T-cell (primary cell): ENCODE measurements at regions not wholly inside any gene's neighbourhood (a gene's known extent, or its start where the extent isn't known, plus 50 kb on each side); places are given as distances from the start of the nearest gene placed in this dataset.

Experiments used
- ATAC-seq, 4 experiments: fragments of 200-7000 bp in 3 of 4; fragments of 150-1000 bp in 1 of 4; cut with Tn5 transposase; replicated peaks in 1 of 4; 1 replicate in 3 of 4; 2 replicates in 1 of 4; pipeline ENCODE4 v1.10.0; 2021; ENCODE audit warnings: moderate library complexity in 3 of 4, mild to moderate bottlenecking in 2 of 4, moderate number of reproducible peaks in 1 of 4
- CTCF ChIA-PET, 2 donors: fragments of 300-600 bp; sonication (Branson Sonifier 250); formaldehyde crosslinking; loops; one replicate each; lab custom pipeline; 2022; ENCODE audit warnings: antibody characterized with exemption in 2 of 2; lab: Charles Lee
- POLR2A ChIA-PET, 2 donors: fragments of 300-600 bp; sonication (Branson Sonifier 250); formaldehyde crosslinking; loops; one replicate each; lab custom pipeline; 2022; ENCODE audit warnings: antibody characterized with exemption in 2 of 2; lab: Charles Lee
- DNase-seq, 35 experiments: peaks; one replicate each; pipeline versions ENCODE4 v3.0.0 to v3.0.0-alpha.2; 2013 to 2023
- H3K27ac ChIP-seq: one replicate; pipeline ENCODE4 v1.5.1; 2013; ENCODE audit warnings: low read length
- H3K27me3 ChIP-seq, 2 experiments: replicated peaks in 1 of 2; 1 replicate in 1 of 2; 2 replicates in 1 of 2; pipeline versions ENCODE4 v1.6.1 to v1.7.0; 2013; ENCODE audit warnings: low read length in 1 of 2, mixed read lengths in 1 of 2; ENCODE audit not compliant: control insufficient read depth in 2 of 2, insufficient read depth in 2 of 2; ENCODE audit errors: extremely low read depth in 1 of 2
- H3K36me3 ChIP-seq, 2 donors: 1 replicate in 1 of 2; 2 replicates in 1 of 2; pipeline versions ENCODE4 v1.6.1 to v1.7.0; 2013; ENCODE audit warnings: low read length in 1 of 2; ENCODE audit not compliant: control insufficient read depth in 2 of 2, insufficient read depth in 1 of 2; ENCODE audit errors: extremely low read depth in 1 of 2
- H3K4me1 ChIP-seq, 2 experiments: 1 replicate in 1 of 2; 2 replicates in 1 of 2; pipeline versions ENCODE4 v1.6.1 to v1.7.0; 2013; ENCODE audit warnings: low read length in 2 of 2, mixed read lengths in 1 of 2; ENCODE audit not compliant: insufficient read depth in 2 of 2, control insufficient read depth in 1 of 2; ENCODE audit errors: extremely low read depth in 1 of 2
- H3K4me3 ChIP-seq, 2 donors: 1 replicate in 1 of 2; 2 replicates in 1 of 2; pipeline versions ENCODE4 v1.5.1 to v1.7.0; 2013; ENCODE audit warnings: mild to moderate bottlenecking in 2 of 2, low read length in 1 of 2, moderate library complexity in 1 of 2; ENCODE audit not compliant: control insufficient read depth in 1 of 2; ENCODE audit errors: extremely low read depth in 1 of 2
- H3K9me3 ChIP-seq: 2 replicates; pipeline ENCODE4 v1.7.0; 2013
- H3K27ac Mint-ChIP-seq, 2 donors: one replicate each; pipeline ENCODE4 v1.8.0; 2020 to 2021; ENCODE audit warnings: mild to moderate bottlenecking in 2 of 2, mixed read lengths in 2 of 2
- H3K27me3 Mint-ChIP-seq, 2 donors: one replicate each; pipeline ENCODE4 v1.8.0; 2021 to 2022; ENCODE audit warnings: mixed read lengths in 2 of 2
- H3K36me3 Mint-ChIP-seq: one replicate; pipeline ENCODE4 v1.8.0; 2021; ENCODE audit warnings: mixed read lengths
- H3K4me1 Mint-ChIP-seq, 3 donors: one replicate each; pipeline ENCODE4 v1.8.0; 2020 to 2022; ENCODE audit warnings: mixed read lengths in 3 of 3, mild to moderate bottlenecking in 1 of 3
- H3K4me3 Mint-ChIP-seq, 3 donors: one replicate each; pipeline ENCODE4 v1.8.0; 2020 to 2022; ENCODE audit warnings: mild to moderate bottlenecking in 3 of 3, mixed read lengths in 3 of 3, moderate library complexity in 3 of 3
- H3K9me3 Mint-ChIP-seq, 3 donors: one replicate each; pipeline ENCODE4 v1.8.0; 2020 to 2022; ENCODE audit warnings: mixed read lengths in 3 of 3
- WGBS: methylation state at CpG from one replicate; pipeline ENCODE4 v1.1.5; 2013; ENCODE audit warnings: missing lambda C conversion rate; ENCODE audit not compliant: insufficient coverage; 5-methylcytosine and 5-hydroxymethylcytosine counted together

DNA sequence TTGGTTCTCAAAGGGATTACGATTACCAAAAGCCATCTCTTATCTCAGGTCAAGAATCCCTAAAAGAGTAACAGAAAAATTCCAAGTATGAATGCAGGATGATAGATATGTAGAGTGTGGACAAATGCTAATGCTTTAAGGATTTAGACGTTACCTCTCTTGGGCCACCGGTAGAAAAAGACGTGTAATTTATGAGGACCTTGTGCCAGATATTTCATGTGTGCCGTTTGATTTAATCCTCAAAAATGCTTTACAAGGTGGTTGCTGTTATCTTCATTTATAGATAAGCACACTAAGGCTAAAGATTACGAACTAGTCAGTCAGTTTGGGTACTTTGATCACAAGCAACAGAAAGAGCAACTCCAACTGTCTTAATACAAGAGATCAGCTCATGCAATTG lies 370.8 kb upstream of the JAG1 start:
- Histone ChIP-seq H3K4me3 (no peak overlapping the region), H3K27me3 (no peaks in the 10 kb centered on the region), H3K36me3 (no peaks in the 10 kb centered on the region), H3K9me3 (no peaks in the 10 kb centered on the region), H3K4me1 (no peaks in the 10 kb centered on the region), H3K27ac (no peak overlapping the region)
- ChIA-PET CTCF (no interaction called here), POLR2A (no interaction called here)
- Mint-ChIP-seq H3K27me3 (no peaks in the 10 kb centered on the region), H3K4me3 (no peak overlapping the region), H3K9me3 (peaks cover 7 to 15% (median 9%) of the 10 kb centered on the region in 3 donors), H3K27ac (no peak overlapping the region), H3K36me3 (no peaks in the 10 kb centered on the region), H3K4me1 (no peaks in the 10 kb centered on the region)
- ATAC-seq (no peak), DNase-seq (no peak)
- no CpG with 5 or more reads among the region's 6 CpGs for WGBS

GRCh38 chr20:11045412-11046175 lies 371.8 kb upstream of the JAG1 start:
- Mint-ChIP-seq H3K27ac (no peak overlapping the region), H3K4me3 (no peak overlapping the region), H3K36me3 (no peaks in the 10 kb centered on the region), H3K9me3 (peaks cover 7 to 9% (median 9%) of the 10 kb centered on the region in 3 donors), H3K4me1 (no peaks in the 10 kb centered on the region), H3K27me3 (no peaks in the 10 kb centered on the region)
- Histone ChIP-seq H3K4me1 (no peaks in the 10 kb centered on the region), H3K4me3 (no peak overlapping the region), H3K27ac (no peak overlapping the region), H3K36me3 (no peaks in the 10 kb centered on the region), H3K27me3 (no peaks in the 10 kb centered on the region), H3K9me3 (no peaks in the 10 kb centered on the region)
- WGBS: no CpG with 5 or more reads among the region's 8 CpGs
- DNase-seq: no peak
- POLR2A ChIA-PET: no interaction called here
- no peak for ATAC-seq
- CTCF ChIA-PET: no interaction called here

- H3K36me3 ChIP-seq: no peaks in the 10 kb centered on the region
- no peak overlapping the region for H3K4me3 Mint-ChIP-seq
- no peak for DNase-seq
- peaks cover 3 to 9% (median 5%) of the 10 kb centered on the region in 3 donors for H3K9me3 Mint-ChIP-seq
- H3K4me1 Mint-ChIP-seq: no peaks in the 10 kb centered on the region
- H3K27ac Mint-ChIP-seq: no peak overlapping the region
- no peaks in the 10 kb centered on the region for H3K9me3 ChIP-seq
- no CpG with 5 or more reads among the region's 2 CpGs for WGBS
- no peaks in the 10 kb centered on the region for H3K27me3 ChIP-seq
- ChIA-PET POLR2A (no interaction called here), CTCF (no interaction called here)
- no peak for ATAC-seq
- H3K4me1 ChIP-seq: no peaks in the 10 kb centered on the region
- no peak overlapping the region for H3K4me3 ChIP-seq
- H3K36me3 Mint-ChIP-seq: no peaks in the 10 kb centered on the region
- H3K27ac ChIP-seq: no peak overlapping the region
- H3K27me3 Mint-ChIP-seq: no peaks in the 10 kb centered on the region
Observed at GRCh38 chr20:11047559-11047958, 373.8 kb upstream of the JAG1 start.

- Histone ChIP-seq H3K9me3 (no peaks in the 10 kb centered on the region), H3K27me3 (no peaks in the 10 kb centered on the region), H3K36me3 (no peaks in the 10 kb centered on the region), H3K4me1 (no peaks in the 10 kb centered on the region), H3K27ac (no peak overlapping the region), H3K4me3 (no peak overlapping the region)
- H3K27me3 Mint-ChIP-seq: no peaks in the 10 kb centered on the region
- H3K27ac Mint-ChIP-seq: no peak overlapping the region
- no peak overlapping the region for H3K4me3 Mint-ChIP-seq
- CTCF ChIA-PET: no interaction called here
- no peak for DNase-seq
- H3K36me3 Mint-ChIP-seq: no peaks in the 10 kb centered on the region
- POLR2A ChIA-PET: no interaction called here
- ATAC-seq: no peak
- peaks cover 3 to 13% (median 7%) of the 10 kb centered on the region in 3 donors for H3K9me3 Mint-ChIP-seq
- H3K4me1 Mint-ChIP-seq: no peaks in the 10 kb centered on the region
Observed at GRCh38 chr20:11048739-11049138, 374.9 kb upstream of the JAG1 start.

GRCh38 chr20:11050350-11050749 lies 376.6 kb upstream of the JAG1 start:
- ChIA-PET POLR2A (no interaction called here), CTCF (no interaction called here)
- DNase-seq (no peak), ATAC-seq (no peak)
- Histone ChIP-seq H3K4me3 (no peak overlapping the region), H3K27me3 (no peaks in the 10 kb centered on the region), H3K27ac (no peak overlapping the region), H3K36me3 (no peaks in the 10 kb centered on the region), H3K4me1 (no peaks in the 10 kb centered on the region), H3K9me3 (no peaks in the 10 kb centered on the region)
- H3K27ac Mint-ChIP-seq: no peak overlapping the region
- no CpG with 5 or more reads among the region's 2 CpGs for WGBS
- H3K4me3 Mint-ChIP-seq: no peak overlapping the region
- H3K36me3 Mint-ChIP-seq: no peaks in the 10 kb centered on the region
- H3K4me1 Mint-ChIP-seq: no peaks in the 10 kb centered on the region
- H3K9me3 Mint-ChIP-seq: peaks cover 3 to 9% (median 4%) of the 10 kb centered on the region in 3 donors
- no peaks in the 10 kb centered on the region for H3K27me3 Mint-ChIP-seq

GRCh38 chr20:11051136-11051535 lies 377.3 kb upstream of the JAG1 start:
- Mint-ChIP-seq H3K4me3 (no peak overlapping the region), H3K36me3 (no peaks in the 10 kb centered on the region), H3K27ac (no peak overlapping the region), H3K4me1 (no peaks in the 10 kb centered on the region), H3K9me3 (peaks cover 0 to 4% (median 4%) of the 10 kb centered on the region in 3 donors), H3K27me3 (no peaks in the 10 kb centered on the region)
- ChIA-PET POLR2A (no interaction called here), CTCF (no interaction called here)
- no CpG with 5 or more reads among the region's 3 CpGs for WGBS
- H3K9me3 ChIP-seq: no peaks in the 10 kb centered on the region
- no peaks in the 10 kb centered on the region for H3K4me1 ChIP-seq
- H3K27me3 ChIP-seq: no peaks in the 10 kb centered on the region
- ATAC-seq (no peak), DNase-seq (no peak)
- H3K27ac ChIP-seq: no peak overlapping the region
- H3K4me3 ChIP-seq: no peak overlapping the region
- H3K36me3 ChIP-seq: no peaks in the 10 kb centered on the region

- no peaks in the 10 kb centered on the region for H3K36me3 Mint-ChIP-seq
- Histone ChIP-seq H3K4me1 (no peaks in the 10 kb centered on the region), H3K27me3 (no peaks in the 10 kb centered on the region), H3K36me3 (no peaks in the 10 kb centered on the region), H3K4me3 (no peak overlapping the region), H3K9me3 (peaks cover 2% of the 10 kb centered on the region), H3K27ac (no peak overlapping the region)
- CTCF ChIA-PET: no interaction called here
- H3K4me3 Mint-ChIP-seq: no peak overlapping the region
- H3K9me3 Mint-ChIP-seq: peaks cover 0 to 4% (median 2%) of the 10 kb centered on the region in 3 donors
- POLR2A ChIA-PET: no interaction called here
- H3K4me1 Mint-ChIP-seq: no peaks in the 10 kb centered on the region
- ATAC-seq (no peak), DNase-seq (no peak)
- H3K27ac Mint-ChIP-seq: no peak overlapping the region
- H3K27me3 Mint-ChIP-seq: no peaks in the 10 kb centered on the region
Observed at GRCh38 chr20:11053310-11053709, 379.5 kb upstream of the JAG1 start.
